EL (cell line): ENCODE measurements at regions not wholly inside any gene's neighbourhood (a gene's known extent, or its start where the extent isn't known, plus 50 kb on each side); places are given as distances from the start of the nearest gene placed in this dataset.

Experiments
- DNase-seq: peaks from one replicate; pipeline ENCODE4 v3.0.0-alpha.2; 2016

DNA sequence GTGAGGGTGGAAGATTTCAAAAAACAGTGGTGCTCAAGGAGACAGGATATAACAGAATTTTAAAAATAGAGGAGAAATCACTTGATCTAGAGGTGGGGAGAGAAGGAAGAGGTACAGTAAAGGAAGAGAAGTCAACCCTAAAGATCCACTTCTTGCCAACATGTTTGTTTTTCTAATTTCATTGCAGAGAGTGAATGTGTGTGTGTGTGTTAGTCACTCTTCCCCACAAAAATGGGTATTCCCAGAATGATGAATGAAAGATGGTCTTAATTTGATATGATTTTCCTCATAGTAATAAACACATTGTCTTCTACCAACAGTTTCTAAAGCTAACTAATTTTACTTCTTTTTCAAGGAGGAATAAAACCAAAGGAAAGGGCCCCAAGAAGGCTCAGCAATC is 74.2 kb upstream of the NGF start:
- DNase-seq, result peak; percentile 36

DNA sequence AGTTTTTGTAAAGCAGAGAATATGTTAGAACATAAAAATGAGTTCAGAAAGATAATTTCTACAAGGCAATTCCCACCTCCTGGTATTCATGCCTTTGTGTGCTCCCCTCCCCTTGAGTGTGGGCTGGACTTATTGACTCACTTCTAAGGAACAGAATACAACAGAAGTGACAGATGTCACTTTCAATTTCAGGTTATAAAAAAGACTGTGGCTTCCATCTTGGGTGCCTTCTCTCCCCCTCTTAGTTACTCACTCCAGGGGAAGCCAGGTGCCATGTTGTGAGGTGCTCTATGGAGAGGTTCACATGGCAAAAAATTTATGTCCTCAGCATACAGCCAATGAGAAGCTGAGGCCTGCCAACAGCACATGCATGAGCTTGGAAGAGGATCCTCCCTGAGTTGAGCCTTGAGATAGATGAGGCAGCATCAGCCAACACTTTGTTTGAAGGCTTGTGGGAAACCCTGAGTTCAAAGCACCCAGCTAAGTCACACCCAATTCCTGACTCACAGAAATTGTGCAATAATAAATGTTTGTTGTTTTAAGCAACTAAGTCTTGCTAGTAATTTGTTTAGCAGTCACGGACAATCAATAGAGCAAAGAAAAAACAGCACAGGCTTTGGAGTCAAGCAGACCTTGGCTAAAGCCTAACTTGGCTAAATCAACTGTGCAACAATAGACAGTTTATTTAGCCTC is 73.5 kb upstream of the NGF start:
- DNase-seq, result peak; percentile 83

DNA sequence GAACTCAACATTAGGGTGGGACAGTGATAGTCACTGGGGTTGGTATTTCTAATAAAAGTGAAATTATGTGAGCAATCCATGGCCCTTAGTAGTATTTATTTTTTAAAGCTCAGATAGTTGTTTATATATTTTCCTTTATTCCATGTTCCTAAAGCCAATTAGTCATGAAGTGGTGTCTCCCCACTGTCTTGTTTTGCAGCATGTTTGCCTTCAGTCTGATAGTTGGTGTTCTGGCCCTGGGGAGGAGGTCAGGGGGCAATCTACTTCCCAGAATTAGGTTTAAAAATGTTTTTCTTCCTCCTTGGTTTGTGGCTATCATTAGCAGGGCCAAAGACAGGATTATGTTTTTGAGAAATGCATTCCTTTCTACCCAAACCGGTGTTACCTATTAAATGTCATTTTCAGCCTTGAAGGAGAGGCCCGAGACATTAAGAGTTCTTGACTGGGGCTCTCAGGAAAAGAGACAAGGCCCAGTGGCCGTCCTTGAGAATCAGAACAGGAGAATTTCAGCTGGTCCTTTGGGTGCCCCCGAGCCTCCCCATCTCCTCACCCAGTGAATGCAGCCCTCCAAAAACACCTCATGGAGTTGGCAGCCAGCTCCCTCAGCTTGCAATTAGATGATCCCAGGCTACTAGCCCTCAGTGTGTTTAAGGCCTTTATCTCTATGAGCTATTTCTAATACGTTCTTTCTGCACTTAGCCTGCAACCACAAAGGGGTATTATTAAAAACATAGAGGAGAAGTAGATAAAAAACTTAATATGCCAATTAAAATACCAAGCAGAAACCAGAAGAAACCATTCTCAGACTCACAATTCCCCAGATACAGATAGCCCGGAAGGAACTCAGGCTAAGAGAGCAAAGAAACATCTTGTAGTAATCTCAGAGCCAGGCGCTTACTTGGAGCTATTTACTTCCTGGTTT is 71.3 kb upstream of the NGF start:
- peak; percentile 21 for DNase-seq

DNA sequence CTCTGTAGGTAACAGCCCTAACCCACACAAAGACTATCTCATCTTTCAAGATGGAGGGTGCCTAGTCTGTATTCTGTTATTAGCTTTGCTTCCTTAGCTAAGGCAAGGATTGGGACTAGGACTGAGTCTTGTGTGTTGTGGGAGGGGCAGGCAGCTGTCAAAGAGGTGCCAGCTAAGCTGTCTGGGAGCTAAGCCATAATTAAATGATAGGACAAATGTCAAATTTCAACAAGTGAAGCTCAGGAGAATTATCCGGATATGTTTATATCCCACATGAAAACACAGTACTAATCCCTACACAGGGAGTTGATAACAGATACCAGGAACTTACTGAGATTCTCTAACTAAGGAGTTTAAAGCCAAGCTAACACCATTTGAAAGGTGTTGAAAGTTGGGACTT is 70.5 kb upstream of the NGF start:
- DNase-seq, result no peak

DNA sequence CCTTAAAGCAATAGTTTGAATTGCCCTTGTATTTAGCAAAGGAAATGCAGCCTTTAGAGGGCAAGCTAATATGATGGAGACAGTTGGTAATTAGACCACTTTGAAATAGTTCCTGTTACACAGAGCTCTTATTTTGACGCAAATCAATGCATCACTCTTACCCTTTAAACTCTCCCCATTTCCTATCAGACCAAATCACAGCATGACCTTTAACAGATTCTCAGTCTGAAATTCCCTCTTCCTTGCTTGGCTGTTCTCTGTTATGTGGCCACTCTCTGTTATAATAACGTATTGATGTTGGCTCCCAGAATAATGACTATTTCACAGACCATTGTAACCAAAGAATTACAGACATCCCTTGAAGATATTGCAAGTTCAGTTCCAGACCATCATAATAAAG is 66.9 kb upstream of the NGF start:
- DNase-seq, result no peak

DNA sequence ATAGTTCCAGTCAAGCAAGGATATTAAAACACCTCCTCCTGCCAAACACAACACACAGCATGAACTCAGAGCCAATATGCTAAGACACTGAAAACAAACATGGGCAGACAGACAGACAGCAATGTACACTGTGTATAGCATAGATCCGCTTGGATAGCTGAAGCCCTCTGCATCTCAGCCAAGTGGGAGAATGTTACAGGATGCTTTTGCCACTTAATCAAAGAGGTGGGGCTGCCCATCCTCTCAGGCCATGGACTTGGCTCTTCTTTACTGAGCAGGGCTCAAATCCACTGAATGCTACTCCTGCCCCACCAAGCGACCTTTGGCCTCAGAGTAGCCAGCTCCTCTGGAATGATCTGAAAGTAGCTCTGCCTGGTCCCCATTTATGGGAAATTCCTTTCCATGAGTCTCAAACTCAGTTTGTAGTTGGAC is 64.7 kb upstream of the NGF start:
- no peak for DNase-seq

DNA sequence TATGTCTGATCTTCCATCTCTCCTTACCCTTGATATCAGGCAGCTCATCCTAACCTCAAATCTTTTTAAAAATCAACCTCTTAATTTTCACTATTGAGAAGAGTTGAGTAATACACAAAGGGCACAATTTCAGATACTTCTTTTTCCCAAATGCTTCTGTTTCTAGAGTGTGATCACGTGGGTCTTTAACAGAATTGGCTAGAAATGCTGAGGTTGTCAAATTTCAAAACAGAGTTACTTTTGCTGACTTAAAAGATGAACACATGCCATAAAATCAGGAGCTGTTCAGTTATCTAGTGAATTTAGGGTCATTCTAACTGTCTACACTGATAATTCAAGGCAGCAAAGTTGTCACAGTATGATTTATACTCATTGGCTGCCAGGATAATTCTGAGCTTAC is 63.6 kb upstream of the NGF start:
- no peak for DNase-seq

DNA sequence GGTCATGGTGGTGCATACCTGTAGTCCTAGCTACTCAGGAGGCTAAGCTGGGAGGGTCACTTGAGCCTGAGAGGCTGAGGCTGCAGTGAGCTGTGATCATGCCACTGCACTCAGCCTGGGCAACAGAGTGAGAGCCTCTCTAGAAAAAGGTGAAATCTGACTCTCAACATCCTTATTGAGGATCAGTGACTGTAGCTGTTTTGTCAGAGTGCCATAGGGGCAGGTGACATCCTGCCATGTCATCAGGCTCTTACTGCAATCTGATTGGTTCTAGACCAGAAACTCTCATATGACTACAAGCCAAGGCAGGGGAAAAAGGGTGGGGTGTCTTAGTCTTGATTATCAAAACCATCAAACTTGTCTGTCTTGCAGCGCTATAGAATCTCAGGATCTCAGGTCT is 62.8 kb upstream of the NGF start:
- no peak for DNase-seq

DNA sequence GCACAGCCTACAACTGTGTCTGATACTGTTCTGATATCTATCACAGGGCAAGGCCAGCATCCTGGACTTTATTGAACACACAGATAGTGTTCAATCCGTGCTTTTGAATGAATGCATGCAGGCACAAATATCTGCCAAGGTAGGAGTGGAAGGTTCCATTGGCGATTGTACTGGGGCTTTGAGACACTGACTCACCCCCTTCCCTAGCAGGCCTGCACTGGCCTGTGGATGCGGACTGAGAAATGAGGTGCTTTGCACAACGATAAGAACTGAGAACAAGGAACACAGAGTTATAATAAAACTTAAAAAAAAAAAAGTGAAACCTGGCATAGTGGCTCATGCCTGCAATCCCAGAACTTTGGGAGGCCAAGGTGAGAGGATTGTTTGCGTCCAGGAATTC is 62.4 kb upstream of the NGF start:
- no peak for DNase-seq

DNA sequence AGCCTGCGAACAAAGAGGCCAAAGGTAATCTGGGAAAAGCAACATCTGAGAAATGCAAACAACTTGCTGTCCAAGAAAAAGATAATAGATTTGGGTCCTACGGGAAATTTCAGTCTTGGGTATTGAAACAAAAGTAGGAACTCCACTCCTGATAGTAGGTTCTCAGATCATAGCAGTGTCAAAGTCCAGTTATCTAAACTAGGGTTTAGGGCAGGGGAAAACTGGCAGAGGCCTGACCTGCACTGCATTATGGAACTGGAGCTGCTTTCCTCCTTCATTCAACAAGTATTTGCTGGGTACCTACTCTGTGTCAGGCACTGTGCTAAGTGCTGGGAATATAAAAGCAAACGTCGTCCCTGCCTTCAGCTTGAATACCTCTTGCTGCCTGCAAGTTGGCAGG is 60.7 kb upstream of the NGF start:
- DNase-seq, result no peak
